Motor neuron (in vitro differentiated cells): ENCODE measurements at regions not wholly inside any gene's neighbourhood (a gene's known extent, or its start where the extent isn't known, plus 50 kb on each side); places are given as distances from the start of the nearest gene placed in this dataset.
"Not testable (repeated sequence)": the region's sequence is repeated elsewhere in the genome, so short reads cannot be mapped to it uniquely, and the experiment has no call there.

ENCODE experiments used
- ATAC-seq, 8 experiments: fragments of 200-7000 bp; cut with Tn5 transposase; replicated peaks in 6 of 8; 2 replicates each; pipeline ENCODE4 v1.8.0; 2021; ENCODE audit warnings: mild to moderate bottlenecking in 8 of 8, moderate library complexity in 8 of 8
- H3K27ac ChIP-seq, 2 donors: fragments of 250-450 bp; sonication (Bioruptor Pico); 2 replicates each; pipeline ENCODE4 v1.9.0; 2021; ENCODE audit warnings: antibody characterized with exemption in 2 of 2, mild to moderate bottlenecking in 2 of 2, moderate library complexity in 1 of 2
- H3K4me1 ChIP-seq, 2 donors: fragments of 250-450 bp; sonication (Bioruptor Pico); replicated peaks in 1 of 2; 2 replicates each; pipeline ENCODE4 v1.6.1; 2021; ENCODE audit warnings: antibody characterized with exemption in 2 of 2, mild to moderate bottlenecking in 2 of 2, moderate library complexity in 1 of 2
- H3K4me3 ChIP-seq, 5 donors: fragments of 250-450 bp; sonication (Bioruptor Pico); 2 replicates each; pipeline ENCODE4 v1.9.0; 2021; ENCODE audit warnings: antibody characterized with exemption in 5 of 5, mild to moderate bottlenecking in 5 of 5, moderate library complexity in 4 of 5
- WGBS, 10 experiments: fragments of 450-650 bp; shearing (Covaris generic); methylation state at CpG; one replicate each; pipeline ENCODE4 v1.0.0; 2022; 5-methylcytosine and 5-hydroxymethylcytosine counted together
- in situ Hi-C, 9 experiments: fragments of 400-800 bp; cut with MboI; loops; one replicate each; pipeline ENCODE4 v1.15.0; 2021; ENCODE audit warnings: low sequenced_read_pairs in 9 of 9, low pct_unique_long_range_greater_than_20kb in 2 of 9; ENCODE audit not compliant: unreplicated experiment in 9 of 9

- in situ Hi-C loops: no loop called here
- WGBS, 10 experiments: 0 to 100% (median 77%) methylated on average over 1 to 5 of the region's 5 CpGs; no CpG with 5 or more reads in 3 of the 10 experiments
These were observed 999.3 kb downstream of the VRK1 start for GRCh38 chr14:97796511-97796910.

GRCh38 chr14:97798176-97798575 lies 1001.0 kb downstream of the VRK1 start:
- in situ Hi-C loops: no loop called here
- no peaks in the 10 kb centered on the region for H3K4me1 ChIP-seq
- WGBS, 10 experiments: 62 to 100% (median 70%) methylated on average over 2 to 5 of the region's 9 CpGs; no CpG with 5 or more reads in 5 of the 10 experiments
- H3K4me3 ChIP-seq: no peak overlapping the region
- ATAC-seq: no peak
- H3K27ac ChIP-seq: no peak overlapping the region

More at GRCh38 chr14:97796511-97796910, 999.3 kb downstream of the VRK1 start:
- Histone ChIP-seq H3K4me3 (no peak overlapping the region), H3K4me1 (no peaks in the 10 kb centered on the region), H3K27ac (no peak overlapping the region)
- ATAC-seq: no peak

- H3K4me1 ChIP-seq: no peaks in the 10 kb centered on the region
- ATAC-seq: no peak
- in situ Hi-C loops: no loop called here
- H3K4me3 ChIP-seq: no peak overlapping the region
- no peak overlapping the region for H3K27ac ChIP-seq
- 40 to 83% (median 67%) methylated on average over 1 to 4 of the region's 8 CpGs; no CpG with 5 or more reads in 6 of the 10 experiments for WGBS, 10 experiments
These were observed 1005.5 kb downstream of the VRK1 start for GRCh38 chr14:97802430-97803373.

GRCh38 chr14:97804056-97804455 lies 1006.9 kb downstream of the VRK1 start:
- H3K4me1 ChIP-seq: no peaks in the 10 kb centered on the region
- in situ Hi-C loops: no loop called here
- WGBS, 10 experiments: 0 to 100% (median 89%) methylated on average over 2 of the region's 2 CpGs; no CpG with 5 or more reads in 3 of the 10 experiments
- ATAC-seq: no peak
- H3K27ac ChIP-seq: no peak overlapping the region
- no peak overlapping the region for H3K4me3 ChIP-seq

- WGBS, 10 experiments: 25 to 100% (median 55%) methylated on average over 4 to 9 of the region's 9 CpGs; no CpG with 5 or more reads in 3 of the 10 experiments
- Histone ChIP-seq H3K27ac (no peak overlapping the region), H3K4me1 (no peaks in the 10 kb centered on the region), H3K4me3 (no peak overlapping the region)
- in situ Hi-C loops: no loop called here
- ATAC-seq: no peak
These were observed 1009.7 kb downstream of the VRK1 start for GRCh38 chr14:97806891-97807290.

GRCh38 chr14:97808541-97808940 lies 1011.4 kb downstream of the VRK1 start:
- H3K4me1 ChIP-seq, in situ Hi-C loops, ATAC-seq, H3K4me3 ChIP-seq, H3K27ac ChIP-seq: not testable (repeated sequence)
- WGBS, 10 experiments: 66 to 100% (median 97%) methylated on average over 1 to 4 of the region's 4 CpGs; no CpG with 5 or more reads in 6 of the 10 experiments

- in situ Hi-C loops: no loop called here
- ATAC-seq: no peak
- no peaks in the 10 kb centered on the region for H3K4me1 ChIP-seq
- H3K27ac ChIP-seq: no peak overlapping the region
- WGBS, 10 experiments: 40 to 100% (median 91%) methylated on average over 1 to 5 of the region's 5 CpGs; no CpG with 5 or more reads in 1 of the 10 experiments
- no peak overlapping the region for H3K4me3 ChIP-seq
These were observed 1016.4 kb downstream of the VRK1 start for GRCh38 chr14:97813556-97813955.

GRCh38 chr14:97820781-97821180 lies 1023.6 kb downstream of the VRK1 start:
- Histone ChIP-seq H3K4me1 (no peaks in the 10 kb centered on the region), H3K27ac (no peak overlapping the region), H3K4me3 (no peak overlapping the region)
- in situ Hi-C loops: no loop called here
- ATAC-seq: no peak
- 0 to 80% (median 40%) methylated on average over 1 to 2 of the region's 2 CpGs; no CpG with 5 or more reads in 3 of the 10 experiments for WGBS, 10 experiments

GRCh38 chr14:97824218-97824617 lies 1027.0 kb downstream of the VRK1 start:
- Histone ChIP-seq H3K27ac (no peak overlapping the region), H3K4me3 (no peak overlapping the region), H3K4me1 (no peaks in the 10 kb centered on the region)
- WGBS, 10 experiments: 0 to 60% (median 0%) methylated on average over 1 of the region's 1 CpG; no CpG with 5 or more reads in 3 of the 10 experiments
- no peak for ATAC-seq
- in situ Hi-C loops: no loop called here

- Histone ChIP-seq H3K27ac (no peak overlapping the region), H3K4me1 (peaks cover 0 to 2% of the 10 kb centered on the region in 2 donors), H3K4me3 (no peak overlapping the region)
- in situ Hi-C loops: no loop called here
- ATAC-seq: peak in 1 of 8 experiments; percentile 26
- WGBS, 10 experiments: 0 to 100% (median 75%) methylated on average over 1 to 3 of the region's 3 CpGs; no CpG with 5 or more reads in 1 of the 10 experiments
These were observed 1030.6 kb downstream of the VRK1 start for GRCh38 chr14:97827746-97828145.

- ATAC-seq: peak in 3 of 8 experiments; percentile 24 to 65 (median 61)
These were observed 1035.6 kb downstream of the VRK1 start for GRCh38 chr14:97832776-97833175.

GRCh38 chr14:97838986-97839385 lies 1041.8 kb downstream of the VRK1 start:
- in situ Hi-C loops: no loop called here
- WGBS, 10 experiments: 38 to 100% (median 82%) methylated on average over 1 to 8 of the region's 11 CpGs
- Histone ChIP-seq H3K27ac (no peak overlapping the region), H3K4me3 (no peak overlapping the region), H3K4me1 (peaks cover 0 to 7% of the 10 kb centered on the region in 2 donors)
- no peak for ATAC-seq

More at GRCh38 chr14:97832776-97833175, 1035.6 kb downstream of the VRK1 start:
- 30 to 71% methylated on average over 2 to 3 of the region's 11 CpGs; no CpG with 5 or more reads in 8 of the 10 experiments for WGBS, 10 experiments
- Histone ChIP-seq H3K27ac (no peak overlapping the region), H3K4me3 (no peak overlapping the region), H3K4me1 (peaks cover 0 to 3% of the 10 kb centered on the region in 2 donors)
- in situ Hi-C loops: no loop called here

- 83 to 100% (median 100%) methylated on average over 1 of the region's 4 CpGs; no CpG with 5 or more reads in 7 of the 10 experiments for WGBS, 10 experiments
- in situ Hi-C loops: no loop called here
- H3K4me3 ChIP-seq: no peak overlapping the region
- H3K27ac ChIP-seq: no peak overlapping the region
- no peak for ATAC-seq
- peaks cover 0 to 7% of the 10 kb centered on the region in 2 donors for H3K4me1 ChIP-seq
These were observed 1043.0 kb downstream of the VRK1 start for GRCh38 chr14:97840159-97840558.
